ENCODE measurements at regions not wholly inside any gene's neighbourhood (a gene's known extent, or its start where the extent isn't known, plus 50 kb on each side); places are given as distances from the start of the nearest gene placed in this dataset.
A peak's percentile ranks its signal among the peaks of the same experiment; 100 is the strongest.

- DNase-seq = no peak
- Histone ChIP-seq H3K27ac (no peak overlapping the region), H3K27me3 (ENCODE audit: low read depth) (no peaks in the 10 kb centered on the region), H3K9me3 (no peaks in the 10 kb centered on the region), H3K4me3 (no peak overlapping the region), H3K36me3 (no peaks in the 10 kb centered on the region), H3K4me1 (no peaks in the 10 kb centered on the region)
- no peak for ATAC-seq
- TF ChIP-seq CTCF (IDR thresholded peaks at IDR 0.05) = no peak
- intact Hi-C loops (cut with DNase I) = no loop called here
These were observed 292.0 kb downstream of the DUSP10 start for GRCh38 chr1:221449801-221450470.

GRCh38 chr1:221451741-221452140, 290.1 kb downstream of the DUSP10 start:
- no peaks in the 10 kb centered on the region for H3K4me1 ChIP-seq
- no peak overlapping the region for H3K4me3 ChIP-seq
- H3K27ac ChIP-seq = no peak overlapping the region
- intact Hi-C loops (cut with DNase I) = no loop called here
- ATAC-seq (no peak), DNase-seq (no peak)
- H3K36me3 ChIP-seq = no peaks in the 10 kb centered on the region
- TF ChIP-seq CTCF (IDR thresholded peaks at IDR 0.05) = no peak
- H3K9me3 ChIP-seq = no peaks in the 10 kb centered on the region
- no peaks in the 10 kb centered on the region for H3K27me3 ChIP-seq (ENCODE audit: low read depth)

- H3K4me3 ChIP-seq = no peak overlapping the region
- no peaks in the 10 kb centered on the region for H3K9me3 ChIP-seq
- no peak for TF ChIP-seq CTCF (IDR thresholded peaks at IDR 0.05)
- ATAC-seq = no peak
- intact Hi-C loops (cut with DNase I) = no loop called here
- H3K36me3 ChIP-seq = no peaks in the 10 kb centered on the region
- H3K27me3 ChIP-seq (ENCODE audit: low read depth) = no peaks in the 10 kb centered on the region
- H3K27ac ChIP-seq = no peak overlapping the region
- no peaks in the 10 kb centered on the region for H3K4me1 ChIP-seq
- no peak for DNase-seq
These were observed 287.8 kb downstream of the DUSP10 start for GRCh38 chr1:221454096-221454495.

GRCh38 chr1:221456918-221457317, 285.0 kb downstream of the DUSP10 start:
- no peak for TF ChIP-seq CTCF (IDR thresholded peaks at IDR 0.05)
- H3K9me3 ChIP-seq = no peaks in the 10 kb centered on the region
- H3K27me3 ChIP-seq (ENCODE audit: low read depth) = no peaks in the 10 kb centered on the region
- intact Hi-C loops (cut with DNase I) = no loop called here
- no peak overlapping the region for H3K4me3 ChIP-seq
- DNase-seq (no peak), ATAC-seq (no peak)
- no peaks in the 10 kb centered on the region for H3K36me3 ChIP-seq
- no peaks in the 10 kb centered on the region for H3K4me1 ChIP-seq
- H3K27ac ChIP-seq = no peak overlapping the region

- ATAC-seq = peak; percentile 14 to 25
- intact Hi-C loops (cut with DNase I) = no loop called here
- Histone ChIP-seq H3K36me3 (no peaks in the 10 kb centered on the region), H3K9me3 (no peaks in the 10 kb centered on the region), H3K4me3 (no peak overlapping the region), H3K27ac (peak overlapping the region; percentile 15), H3K27me3 (ENCODE audit: low read depth) (no peaks in the 10 kb centered on the region), H3K4me1 (no peaks in the 10 kb centered on the region)
- no peak for TF ChIP-seq CTCF (IDR thresholded peaks at IDR 0.05)
- no peak for DNase-seq
These were observed 284.0 kb downstream of the DUSP10 start for GRCh38 chr1:221457685-221458446.
